ENCODE measurements at regions not wholly inside any gene's neighbourhood (a gene's known extent, or its start where the extent isn't known, plus 50 kb on each side); places are given as distances from the start of the nearest gene placed in this dataset.
A peak's percentile ranks its signal among the peaks of the same experiment; 100 is the strongest.

- Histone ChIP-seq H3K4me1 (ENCODE audit: control insufficient read depth in 1 of 2, insufficient read depth in 2 of 2, low read length in 2 of 2) (peaks cover 2 to 6% of the 10 kb centered on the region in 2 experiments), H2BK5ac (ENCODE audit: low read depth, low read length, poor library complexity) (no peak overlapping the region), H2AK5ac (ENCODE audit: low read length) (no peak overlapping the region), H3K4ac (ENCODE audit: low read depth, low read length) (no peak overlapping the region), H3K9ac (ENCODE audit: low read length) (no peak overlapping the region), H3K79me1 (ENCODE audit: low read length) (peaks cover 5% of the 10 kb centered on the region), H2AFZ (ENCODE audit: insufficient read depth, low read length, poor library complexity) (no peak overlapping the region), H2BK120ac (ENCODE audit: insufficient read depth, low read length, poor library complexity) (no peak overlapping the region), H3K18ac (ENCODE audit: low read length) (no peak overlapping the region), H3K79me2 (ENCODE audit: control insufficient read depth, insufficient read depth, low read length, poor library complexity) (peaks cover 2% of the 10 kb centered on the region), H4K8ac (ENCODE audit: low read depth, low read length) (no peak overlapping the region), H3K23ac (ENCODE audit: low read length) (no peak overlapping the region), H4K91ac (ENCODE audit: low read depth, low read length) (no peak overlapping the region), H2BK12ac (ENCODE audit: low read length) (no peak overlapping the region), H4K12ac (ENCODE audit: low read depth, low read length) (no peak overlapping the region), H3K27me3 (ENCODE audit: insufficient read depth, low read length) (no peaks in the 10 kb centered on the region), H3K4me3 (ENCODE audit: low read depth, low read length) (no peak overlapping the region), H3K9me3 (ENCODE audit: insufficient read depth, low read depth, low read length) (no peaks in the 10 kb centered on the region), H3K27ac (ENCODE audit: low read depth, low read length) (no peak overlapping the region), H3K36me3 (ENCODE audit: control insufficient read depth in 1 of 2, insufficient read depth in 2 of 2, low read length in 2 of 2) (peaks cover 0 to 2% of the 10 kb centered on the region in 2 experiments), H3K14ac (ENCODE audit: low read length) (no peak overlapping the region), H3K4me2 (ENCODE audit: low read length) (no peak overlapping the region)
- DNase-seq: peak in 1 of 2 donors; percentile 78
- WGBS (ENCODE audit: extremely low coverage, insufficient coverage, insufficient read length): no CpG with 5 or more reads among the region's 1 CpG
Observed at GRCh38 chr6:51292659-51293058, 474.0 kb downstream of the TFAP2B start.

DNA sequence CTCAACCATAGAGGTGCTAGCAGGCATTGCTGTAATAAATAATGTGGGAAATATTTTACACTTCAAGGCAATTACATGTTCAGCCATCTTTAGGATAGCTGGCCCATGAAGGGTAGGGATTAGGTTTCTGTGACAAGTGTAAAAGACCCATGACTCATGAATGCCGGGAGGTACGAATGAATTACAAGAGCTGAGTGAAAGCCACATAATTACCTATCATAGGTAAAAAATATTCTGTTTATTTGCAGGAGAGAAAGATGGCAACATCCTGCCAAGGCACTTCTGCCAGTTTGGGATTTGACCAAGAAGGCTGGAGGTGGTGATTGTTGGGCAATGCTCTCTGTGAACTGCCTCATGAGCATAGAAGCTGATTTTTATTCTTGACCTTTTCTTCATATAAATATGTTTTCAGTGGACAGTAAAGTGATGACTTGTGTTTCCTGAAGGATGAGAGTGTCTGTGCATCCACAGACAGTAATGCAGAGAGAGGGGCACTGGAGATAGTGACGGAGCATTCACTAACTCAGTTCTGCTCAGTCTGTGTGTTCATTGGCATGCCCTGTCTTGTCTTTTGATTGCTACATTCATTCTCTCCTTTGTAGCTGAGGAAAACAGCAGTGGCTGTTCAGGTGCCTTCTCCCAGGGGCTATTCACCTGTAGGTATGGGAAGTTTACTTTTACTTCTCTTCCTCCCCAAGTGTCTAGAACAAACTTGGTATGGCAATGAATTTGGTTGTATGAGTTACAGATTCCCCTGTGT, 481.1 kb downstream of the TFAP2B start:
- Histone ChIP-seq H2AFZ (ENCODE audit: insufficient read depth, low read length, poor library complexity) (no peak overlapping the region), H3K4me3 (ENCODE audit: low read depth, low read length) (no peak overlapping the region), H4K8ac (ENCODE audit: low read depth, low read length) (no peak overlapping the region), H3K27ac (ENCODE audit: low read depth, low read length) (no peak overlapping the region), H4K91ac (ENCODE audit: low read depth, low read length) (no peak overlapping the region), H3K4me2 (ENCODE audit: low read length) (no peak overlapping the region), H3K9ac (ENCODE audit: low read length) (no peak overlapping the region), H2AK5ac (ENCODE audit: low read length) (no peak overlapping the region), H4K12ac (ENCODE audit: low read depth, low read length) (no peak overlapping the region), H2BK120ac (ENCODE audit: insufficient read depth, low read length, poor library complexity) (no peak overlapping the region), H3K36me3 (ENCODE audit: control insufficient read depth in 1 of 2, insufficient read depth in 2 of 2, low read length in 2 of 2) (no peaks in the 10 kb centered on the region), H3K4ac (ENCODE audit: low read depth, low read length) (no peak overlapping the region), H3K79me1 (ENCODE audit: low read length) (no peaks in the 10 kb centered on the region), H3K4me1 (ENCODE audit: control insufficient read depth in 1 of 2, insufficient read depth in 2 of 2, low read length in 2 of 2) (no peaks in the 10 kb centered on the region), H3K23ac (ENCODE audit: low read length) (peak overlapping the region; percentile 85), H3K79me2 (ENCODE audit: control insufficient read depth, insufficient read depth, low read length, poor library complexity) (no peaks in the 10 kb centered on the region), H2BK12ac (ENCODE audit: low read length) (no peak overlapping the region), H3K18ac (ENCODE audit: low read length) (no peak overlapping the region), H3K27me3 (ENCODE audit: insufficient read depth, low read length) (no peaks in the 10 kb centered on the region), H3K9me3 (ENCODE audit: insufficient read depth, low read depth, low read length) (no peaks in the 10 kb centered on the region), H2BK5ac (ENCODE audit: low read depth, low read length, poor library complexity) (no peak overlapping the region), H3K14ac (ENCODE audit: low read length) (no peak overlapping the region)
- no peak for DNase-seq
- no CpG with 5 or more reads among the region's 3 CpGs for WGBS (ENCODE audit: extremely low coverage, insufficient coverage, insufficient read length)

DNA sequence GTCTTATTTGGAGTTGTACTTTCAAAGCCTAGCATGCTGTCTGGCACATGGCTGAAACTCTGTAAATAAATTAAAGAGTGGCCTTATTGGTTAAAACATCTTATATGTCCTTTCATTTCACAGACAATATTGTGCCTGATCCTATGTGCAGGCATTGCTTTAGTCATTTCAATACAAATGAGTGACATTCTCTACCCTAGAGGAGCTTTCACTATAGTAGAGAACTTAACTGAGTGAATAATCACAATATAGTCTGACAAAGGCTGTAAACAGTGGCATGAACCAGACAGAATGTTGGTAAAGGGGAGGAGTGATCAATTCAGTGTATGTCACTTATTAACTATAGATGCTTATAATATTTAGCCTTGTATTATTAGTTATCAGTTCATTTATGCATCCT, 481.8 kb downstream of the TFAP2B start:
- Histone ChIP-seq H3K18ac (ENCODE audit: low read length) (no peak overlapping the region), H3K14ac (ENCODE audit: low read length) (no peak overlapping the region), H3K79me1 (ENCODE audit: low read length) (no peaks in the 10 kb centered on the region), H3K4me1 (ENCODE audit: control insufficient read depth in 1 of 2, insufficient read depth in 2 of 2, low read length in 2 of 2) (no peaks in the 10 kb centered on the region), H2BK120ac (ENCODE audit: insufficient read depth, low read length, poor library complexity) (no peak overlapping the region), H3K9ac (ENCODE audit: low read length) (no peak overlapping the region), H2BK12ac (ENCODE audit: low read length) (no peak overlapping the region), H4K91ac (ENCODE audit: low read depth, low read length) (no peak overlapping the region), H3K23ac (ENCODE audit: low read length) (no peak overlapping the region), H4K12ac (ENCODE audit: low read depth, low read length) (no peak overlapping the region), H3K36me3 (ENCODE audit: control insufficient read depth in 1 of 2, insufficient read depth in 2 of 2, low read length in 2 of 2) (no peaks in the 10 kb centered on the region), H2AFZ (ENCODE audit: insufficient read depth, low read length, poor library complexity) (no peak overlapping the region), H3K27me3 (ENCODE audit: insufficient read depth, low read length) (no peaks in the 10 kb centered on the region), H3K9me3 (ENCODE audit: insufficient read depth, low read depth, low read length) (no peaks in the 10 kb centered on the region), H2BK5ac (ENCODE audit: low read depth, low read length, poor library complexity) (no peak overlapping the region), H3K79me2 (ENCODE audit: control insufficient read depth, insufficient read depth, low read length, poor library complexity) (no peaks in the 10 kb centered on the region), H3K4me3 (ENCODE audit: low read depth, low read length) (no peak overlapping the region), H3K4ac (ENCODE audit: low read depth, low read length) (no peak overlapping the region), H3K27ac (ENCODE audit: low read depth, low read length) (no peak overlapping the region), H4K8ac (ENCODE audit: low read depth, low read length) (no peak overlapping the region), H3K4me2 (ENCODE audit: low read length) (no peak overlapping the region), H2AK5ac (ENCODE audit: low read length) (no peak overlapping the region)
- DNase-seq: no peak

DNA sequence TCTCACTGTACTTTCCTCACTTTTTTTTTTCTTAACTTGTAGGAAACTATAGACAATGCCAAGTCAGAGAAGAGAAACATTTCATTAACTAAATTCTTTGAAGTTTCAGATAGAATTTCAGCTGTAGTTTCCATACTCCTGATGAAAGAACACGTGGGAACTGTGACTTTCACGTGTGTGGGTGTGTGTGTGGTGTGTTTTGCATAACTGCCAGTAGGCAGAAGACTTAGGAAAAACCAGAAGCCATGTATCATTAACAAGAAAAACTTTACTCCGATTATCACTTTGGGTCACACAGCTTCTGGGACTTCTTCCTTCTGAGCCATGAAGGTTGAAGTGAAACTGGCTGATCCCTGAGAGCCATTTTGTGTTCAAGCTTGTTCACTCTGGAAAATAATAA, 483.3 kb downstream of the TFAP2B start:
- no CpG with 5 or more reads among the region's 3 CpGs for WGBS (ENCODE audit: extremely low coverage, insufficient coverage, insufficient read length)
- Histone ChIP-seq H3K79me1 (ENCODE audit: low read length) (no peaks in the 10 kb centered on the region), H4K12ac (ENCODE audit: low read depth, low read length) (no peak overlapping the region), H3K9ac (ENCODE audit: low read length) (no peak overlapping the region), H2AFZ (ENCODE audit: insufficient read depth, low read length, poor library complexity) (no peak overlapping the region), H4K8ac (ENCODE audit: low read depth, low read length) (no peak overlapping the region), H3K36me3 (ENCODE audit: control insufficient read depth in 1 of 2, insufficient read depth in 2 of 2, low read length in 2 of 2) (no peaks in the 10 kb centered on the region), H3K9me3 (ENCODE audit: insufficient read depth, low read depth, low read length) (no peaks in the 10 kb centered on the region), H2BK5ac (ENCODE audit: low read depth, low read length, poor library complexity) (no peak overlapping the region), H3K23ac (ENCODE audit: low read length) (no peak overlapping the region), H3K27ac (ENCODE audit: low read depth, low read length) (no peak overlapping the region), H3K18ac (ENCODE audit: low read length) (no peak overlapping the region), H3K79me2 (ENCODE audit: control insufficient read depth, insufficient read depth, low read length, poor library complexity) (no peaks in the 10 kb centered on the region), H3K4me2 (ENCODE audit: low read length) (no peak overlapping the region), H3K27me3 (ENCODE audit: insufficient read depth, low read length) (no peaks in the 10 kb centered on the region), H3K4me1 (ENCODE audit: control insufficient read depth in 1 of 2, insufficient read depth in 2 of 2, low read length in 2 of 2) (no peaks in the 10 kb centered on the region), H2BK120ac (ENCODE audit: insufficient read depth, low read length, poor library complexity) (no peak overlapping the region), H3K14ac (ENCODE audit: low read length) (no peak overlapping the region), H3K4me3 (ENCODE audit: low read depth, low read length) (no peak overlapping the region), H2BK12ac (ENCODE audit: low read length) (no peak overlapping the region), H4K91ac (ENCODE audit: low read depth, low read length) (no peak overlapping the region), H3K4ac (ENCODE audit: low read depth, low read length) (no peak overlapping the region), H2AK5ac (ENCODE audit: low read length) (no peak overlapping the region)
- no peak for DNase-seq

Measured in trophoblast cell (in vitro differentiated cells and primary cell).